T-helper 2 cell (primary cell): ENCODE measurements at regions not wholly inside any gene's neighbourhood (a gene's known extent, or its start where the extent isn't known, plus 50 kb on each side); places are given as distances from the start of the nearest gene placed in this dataset.

Experiments
- DNase-seq, 5 experiments: peaks; one replicate each; pipeline versions ENCODE4 v3.0.0 to v3.0.0-alpha.2; 2012 to 2022

- DNase-seq = no peak
These were observed 978.8 kb upstream of the CDH9 start for GRCh38 chr5:28017178-28017577.

GRCh38 chr5:28014779-28015178 lies 976.4 kb upstream of the CDH9 start:
- peak in 1 of 5 experiments; percentile 4 for DNase-seq

GRCh38 chr5:28012538-28012937 lies 974.2 kb upstream of the CDH9 start:
- no peak for DNase-seq

- DNase-seq = no peak
These were observed 971.2 kb upstream of the CDH9 start for GRCh38 chr5:28009576-28009975.

- no peak for DNase-seq
These were observed 958.3 kb upstream of the CDH9 start for GRCh38 chr5:27996665-27997064.

- DNase-seq = no peak
These were observed 957.5 kb upstream of the CDH9 start for GRCh38 chr5:27995867-27996266.

GRCh38 chr5:27978322-27978721 lies 939.9 kb upstream of the CDH9 start:
- no peak for DNase-seq

- DNase-seq = no peak
These were observed 930.8 kb upstream of the CDH9 start for GRCh38 chr5:27969157-27969556.

- DNase-seq = no peak
These were observed 924.8 kb upstream of the CDH9 start for GRCh38 chr5:27963050-27963783.

GRCh38 chr5:27962198-27962597 lies 923.8 kb upstream of the CDH9 start:
- no peak for DNase-seq

- no peak for DNase-seq
These were observed 908.7 kb upstream of the CDH9 start for GRCh38 chr5:27947088-27947487.

- no peak for DNase-seq
These were observed 906.1 kb upstream of the CDH9 start for GRCh38 chr5:27944471-27944870.

GRCh38 chr5:27938989-27939388 lies 900.6 kb upstream of the CDH9 start:
- DNase-seq = no peak

GRCh38 chr5:27928060-27928459 lies 889.7 kb upstream of the CDH9 start:
- DNase-seq = no peak

GRCh38 chr5:27911216-27911615 lies 872.8 kb upstream of the CDH9 start:
- DNase-seq = no peak

GRCh38 chr5:27908341-27908740 lies 870.0 kb upstream of the CDH9 start:
- DNase-seq = no peak

GRCh38 chr5:27906931-27907601 lies 868.7 kb upstream of the CDH9 start:
- DNase-seq = no peak

- DNase-seq = no peak
These were observed 868.1 kb upstream of the CDH9 start for GRCh38 chr5:27906481-27906880.

GRCh38 chr5:27900761-27901160 lies 862.4 kb upstream of the CDH9 start:
- DNase-seq = no peak

GRCh38 chr5:27876071-27876470 lies 837.7 kb upstream of the CDH9 start:
- DNase-seq = peak in 1 of 5 experiments; percentile 1

GRCh38 chr5:27875148-27875547 lies 836.8 kb upstream of the CDH9 start:
- DNase-seq = no peak

GRCh38 chr5:27868292-27868691 lies 829.9 kb upstream of the CDH9 start:
- no peak for DNase-seq

GRCh38 chr5:27855491-27855890 lies 817.1 kb upstream of the CDH9 start:
- DNase-seq = no peak

- DNase-seq = no peak
These were observed 816.0 kb upstream of the CDH9 start for GRCh38 chr5:27854243-27854852.
